ENCODE measurements at regions not wholly inside any gene's neighbourhood (a gene's known extent, or its start where the extent isn't known, plus 50 kb on each side); places are given as distances from the start of the nearest gene placed in this dataset.

DNA sequence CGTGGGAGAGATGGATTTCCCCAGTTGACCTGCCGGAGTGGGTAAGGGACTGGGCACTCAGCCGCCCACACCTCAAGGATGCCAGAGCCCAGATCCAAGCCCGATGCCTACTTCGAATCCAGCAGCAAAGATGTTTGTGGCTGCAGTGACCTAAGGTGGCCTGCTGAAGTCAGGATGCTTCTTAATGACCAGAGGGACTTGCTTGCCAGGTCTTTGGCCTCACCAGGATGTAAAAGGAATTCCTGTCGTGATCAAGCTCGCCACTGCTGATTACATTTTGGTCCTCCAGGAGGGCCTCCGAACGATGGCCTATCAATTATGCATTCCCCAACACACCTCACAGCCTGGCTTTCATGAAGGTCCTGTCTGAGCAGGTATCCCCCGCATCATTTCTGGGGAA is 349.5 kb upstream of the ZMIZ1 start:
- ATAC-seq (ENCODE audit: low read depth) = no peak
- no peaks in the 10 kb centered on the region for H3K36me3 Mint-ChIP-seq
- DNase-seq = no peak
- H3K4me3 Mint-ChIP-seq = no peak overlapping the region
- H3K27me3 Mint-ChIP-seq = peaks cover 16% of the 10 kb centered on the region
- H3K4me1 Mint-ChIP-seq = no peaks in the 10 kb centered on the region
- POLR2A ChIA-PET = no interaction called here
- no peak overlapping the region for H3K27ac Mint-ChIP-seq
- peaks cover 1% of the 10 kb centered on the region for H3K9me3 Mint-ChIP-seq

GRCh38 chr10:78720091-78720490 is 348.7 kb upstream of the ZMIZ1 start:
- Mint-ChIP-seq H3K27ac (no peak overlapping the region), H3K4me1 (no peaks in the 10 kb centered on the region), H3K27me3 (peaks cover 19% of the 10 kb centered on the region), H3K36me3 (no peaks in the 10 kb centered on the region), H3K9me3 (peaks cover 1% of the 10 kb centered on the region), H3K4me3 (no peak overlapping the region)
- POLR2A ChIA-PET = no interaction called here
- no peak for DNase-seq
- ATAC-seq (ENCODE audit: low read depth) = no peak

- POLR2A ChIA-PET = no interaction called here
- H3K9me3 Mint-ChIP-seq = peaks cover 1% of the 10 kb centered on the region
- DNase-seq = no peak
- no peaks in the 10 kb centered on the region for H3K36me3 Mint-ChIP-seq
- no peaks in the 10 kb centered on the region for H3K4me1 Mint-ChIP-seq
- H3K27ac Mint-ChIP-seq = no peak overlapping the region
- no peak for ATAC-seq (ENCODE audit: low read depth)
- H3K27me3 Mint-ChIP-seq = peaks cover 19% of the 10 kb centered on the region
- no peak overlapping the region for H3K4me3 Mint-ChIP-seq
These were observed 347.5 kb upstream of the ZMIZ1 start for GRCh38 chr10:78721231-78721630.

DNA sequence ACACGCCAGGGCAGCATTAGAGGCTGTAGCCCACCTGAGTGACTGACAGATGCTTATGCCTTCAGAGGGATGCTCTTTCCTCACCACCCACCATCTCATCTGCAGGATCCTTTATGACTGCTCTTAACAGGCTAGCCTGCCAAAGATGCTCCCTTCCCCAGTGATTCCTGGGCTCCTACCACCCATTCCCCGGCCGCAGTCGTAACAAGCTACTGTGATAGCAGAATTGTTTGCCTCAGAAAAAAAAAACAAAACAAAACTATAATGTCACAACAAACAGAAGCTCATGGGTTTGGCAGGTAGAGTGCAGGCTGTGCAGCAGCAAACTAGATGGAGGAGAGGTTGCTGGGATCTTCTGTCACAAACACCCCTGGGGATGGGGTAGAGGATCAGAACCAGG is 343.9 kb upstream of the ZMIZ1 start:
- H3K27me3 Mint-ChIP-seq = peaks cover 26% of the 10 kb centered on the region
- no peak for ATAC-seq (ENCODE audit: low read depth)
- no peaks in the 10 kb centered on the region for H3K36me3 Mint-ChIP-seq
- H3K9me3 Mint-ChIP-seq = peaks cover 1% of the 10 kb centered on the region
- POLR2A ChIA-PET = no interaction called here
- no peak overlapping the region for H3K4me3 Mint-ChIP-seq
- DNase-seq = no peak
- H3K4me1 Mint-ChIP-seq = no peaks in the 10 kb centered on the region
- no peak overlapping the region for H3K27ac Mint-ChIP-seq

GRCh38 chr10:78726171-78726570 is 342.6 kb upstream of the ZMIZ1 start:
- H3K4me3 Mint-ChIP-seq = no peak overlapping the region
- no peak for ATAC-seq (ENCODE audit: low read depth)
- H3K36me3 Mint-ChIP-seq = no peaks in the 10 kb centered on the region
- H3K4me1 Mint-ChIP-seq = no peaks in the 10 kb centered on the region
- no peak overlapping the region for H3K27ac Mint-ChIP-seq
- peaks cover 29% of the 10 kb centered on the region for H3K27me3 Mint-ChIP-seq
- H3K9me3 Mint-ChIP-seq = no peaks in the 10 kb centered on the region
- POLR2A ChIA-PET = no interaction called here
- no peak for DNase-seq

- DNase-seq = no peak
- no peaks in the 10 kb centered on the region for H3K9me3 Mint-ChIP-seq
- H3K4me1 Mint-ChIP-seq = no peaks in the 10 kb centered on the region
- no peak overlapping the region for H3K4me3 Mint-ChIP-seq
- H3K27me3 Mint-ChIP-seq = peaks cover 26% of the 10 kb centered on the region
- H3K27ac Mint-ChIP-seq = no peak overlapping the region
- POLR2A ChIA-PET = no interaction called here
- H3K36me3 Mint-ChIP-seq = no peaks in the 10 kb centered on the region
- no peak for ATAC-seq (ENCODE audit: low read depth)
These were observed 341.5 kb upstream of the ZMIZ1 start for GRCh38 chr10:78727251-78727650.

GRCh38 chr10:78727728-78728127 is 341.0 kb upstream of the ZMIZ1 start:
- Mint-ChIP-seq H3K27ac (no peak overlapping the region), H3K27me3 (peaks cover 25% of the 10 kb centered on the region), H3K4me3 (no peak overlapping the region), H3K4me1 (no peaks in the 10 kb centered on the region), H3K36me3 (no peaks in the 10 kb centered on the region), H3K9me3 (no peaks in the 10 kb centered on the region)
- DNase-seq = no peak
- POLR2A ChIA-PET = no interaction called here
- ATAC-seq (ENCODE audit: low read depth) = no peak

DNA sequence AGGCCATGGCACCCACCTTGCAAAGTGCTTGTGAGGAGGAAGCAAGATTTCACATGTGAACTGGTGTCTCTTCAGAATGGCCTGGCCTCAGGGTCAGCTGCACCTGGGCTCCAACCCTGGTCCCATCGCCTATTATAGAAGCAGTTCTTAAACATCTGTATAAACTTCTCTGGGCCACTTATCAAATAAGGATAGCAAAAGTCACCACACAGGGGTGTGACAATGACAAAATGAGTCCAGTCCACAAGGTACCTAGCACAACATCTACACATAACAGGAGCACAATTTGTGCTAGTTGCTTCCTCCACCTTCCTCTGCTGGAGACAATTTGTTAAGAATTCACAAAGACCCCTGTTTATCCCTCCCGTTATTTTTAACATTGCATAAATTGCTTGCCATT is 340.6 kb upstream of the ZMIZ1 start:
- Mint-ChIP-seq H3K27ac (no peak overlapping the region), H3K4me1 (no peaks in the 10 kb centered on the region), H3K36me3 (no peaks in the 10 kb centered on the region), H3K4me3 (no peak overlapping the region), H3K9me3 (no peaks in the 10 kb centered on the region), H3K27me3 (peaks cover 25% of the 10 kb centered on the region)
- ATAC-seq (ENCODE audit: low read depth) (no peak), DNase-seq (no peak)
- POLR2A ChIA-PET = no interaction called here

DNA sequence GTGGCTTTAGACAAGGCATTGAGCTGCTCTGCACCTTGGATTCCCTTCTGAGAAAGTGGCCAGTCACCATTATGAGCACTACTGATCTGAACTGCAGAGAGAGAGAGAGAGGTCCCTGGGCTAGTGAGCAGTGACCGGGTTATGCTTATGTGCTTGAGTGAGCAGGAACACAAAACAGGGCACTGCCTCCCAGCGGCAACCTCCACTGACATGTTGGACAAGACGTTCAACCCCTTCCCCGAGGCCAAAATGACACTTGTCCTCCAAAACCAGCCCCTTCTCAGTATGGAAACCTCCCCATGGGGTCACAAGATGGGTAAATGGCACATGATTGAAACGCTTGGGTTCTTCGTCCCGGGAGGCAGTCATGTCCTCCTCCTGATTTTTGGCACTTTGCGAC is 339.4 kb upstream of the ZMIZ1 start:
- Mint-ChIP-seq H3K4me3 (no peak overlapping the region), H3K9me3 (no peaks in the 10 kb centered on the region), H3K36me3 (no peaks in the 10 kb centered on the region), H3K4me1 (no peaks in the 10 kb centered on the region), H3K27ac (no peak overlapping the region), H3K27me3 (peaks cover 17% of the 10 kb centered on the region)
- ATAC-seq (ENCODE audit: low read depth) = no peak
- POLR2A ChIA-PET = no interaction called here
- no peak for DNase-seq

- DNase-seq = no peak
- Mint-ChIP-seq H3K36me3 (no peaks in the 10 kb centered on the region), H3K27me3 (peaks cover 15% of the 10 kb centered on the region), H3K4me3 (no peak overlapping the region), H3K4me1 (no peaks in the 10 kb centered on the region), H3K27ac (no peak overlapping the region), H3K9me3 (no peaks in the 10 kb centered on the region)
- ATAC-seq (ENCODE audit: low read depth) = no peak
- POLR2A ChIA-PET = no interaction called here
These were observed 339.0 kb upstream of the ZMIZ1 start for GRCh38 chr10:78729800-78730199.

DNA sequence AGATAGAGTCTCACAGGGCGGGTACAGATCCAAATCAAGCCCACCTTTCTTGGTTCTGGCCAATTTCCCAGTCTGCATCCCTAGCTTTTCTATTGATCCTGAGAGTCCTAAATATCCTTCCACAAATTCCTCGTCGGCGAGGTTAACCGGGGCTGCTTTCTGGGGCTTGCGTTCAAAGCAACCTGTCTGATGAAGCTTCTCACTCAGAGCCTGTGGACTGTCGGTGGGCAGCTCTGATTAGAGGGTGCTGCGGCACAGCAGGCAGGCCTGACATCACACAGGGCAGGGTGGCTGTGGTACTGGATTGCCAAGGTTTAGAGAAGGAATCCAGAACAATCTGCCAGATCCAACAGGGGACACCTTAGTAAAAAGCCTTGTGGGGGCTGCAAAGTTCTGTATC is 338.0 kb upstream of the ZMIZ1 start:
- Mint-ChIP-seq H3K27ac (no peak overlapping the region), H3K27me3 (peaks cover 19% of the 10 kb centered on the region), H3K4me3 (no peak overlapping the region), H3K4me1 (no peaks in the 10 kb centered on the region), H3K36me3 (no peaks in the 10 kb centered on the region), H3K9me3 (no peaks in the 10 kb centered on the region)
- DNase-seq = no peak
- ATAC-seq (ENCODE audit: low read depth) = no peak
- POLR2A ChIA-PET = no interaction called here

GRCh38 chr10:78731675-78732074 is 337.1 kb upstream of the ZMIZ1 start:
- H3K9me3 Mint-ChIP-seq = no peaks in the 10 kb centered on the region
- peaks cover 17% of the 10 kb centered on the region for H3K27me3 Mint-ChIP-seq
- no peaks in the 10 kb centered on the region for H3K4me1 Mint-ChIP-seq
- DNase-seq = no peak
- no peak for ATAC-seq (ENCODE audit: low read depth)
- H3K27ac Mint-ChIP-seq = no peak overlapping the region
- H3K36me3 Mint-ChIP-seq = no peaks in the 10 kb centered on the region
- POLR2A ChIA-PET = no interaction called here
- no peak overlapping the region for H3K4me3 Mint-ChIP-seq

DNA sequence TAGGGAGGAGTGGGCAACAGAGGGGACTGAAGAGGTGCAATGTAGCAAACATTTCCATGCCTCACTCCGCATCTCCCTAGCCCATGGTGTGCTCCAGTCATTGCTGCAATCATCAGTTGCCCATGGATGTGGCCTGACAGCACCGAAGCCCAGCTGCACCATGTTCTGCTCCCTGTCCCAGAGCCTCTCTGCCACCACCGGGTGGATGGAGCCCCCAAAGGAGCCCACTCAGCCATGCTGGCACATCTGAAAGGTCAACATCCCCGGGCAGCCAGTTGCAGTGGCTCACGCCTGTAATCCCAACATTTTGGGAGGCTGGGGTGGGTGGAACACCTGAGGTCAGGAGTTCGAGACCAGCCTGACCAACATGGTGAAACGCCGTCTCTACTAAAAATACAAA is 336.4 kb upstream of the ZMIZ1 start:
- no peaks in the 10 kb centered on the region for H3K9me3 Mint-ChIP-seq
- no peak overlapping the region for H3K27ac Mint-ChIP-seq
- H3K27me3 Mint-ChIP-seq = peaks cover 11% of the 10 kb centered on the region
- POLR2A ChIA-PET = no interaction called here
- no peaks in the 10 kb centered on the region for H3K36me3 Mint-ChIP-seq
- DNase-seq = no peak
- H3K4me3 Mint-ChIP-seq = no peak overlapping the region
- no peaks in the 10 kb centered on the region for H3K4me1 Mint-ChIP-seq
- ATAC-seq (ENCODE audit: low read depth) = no peak

DNA sequence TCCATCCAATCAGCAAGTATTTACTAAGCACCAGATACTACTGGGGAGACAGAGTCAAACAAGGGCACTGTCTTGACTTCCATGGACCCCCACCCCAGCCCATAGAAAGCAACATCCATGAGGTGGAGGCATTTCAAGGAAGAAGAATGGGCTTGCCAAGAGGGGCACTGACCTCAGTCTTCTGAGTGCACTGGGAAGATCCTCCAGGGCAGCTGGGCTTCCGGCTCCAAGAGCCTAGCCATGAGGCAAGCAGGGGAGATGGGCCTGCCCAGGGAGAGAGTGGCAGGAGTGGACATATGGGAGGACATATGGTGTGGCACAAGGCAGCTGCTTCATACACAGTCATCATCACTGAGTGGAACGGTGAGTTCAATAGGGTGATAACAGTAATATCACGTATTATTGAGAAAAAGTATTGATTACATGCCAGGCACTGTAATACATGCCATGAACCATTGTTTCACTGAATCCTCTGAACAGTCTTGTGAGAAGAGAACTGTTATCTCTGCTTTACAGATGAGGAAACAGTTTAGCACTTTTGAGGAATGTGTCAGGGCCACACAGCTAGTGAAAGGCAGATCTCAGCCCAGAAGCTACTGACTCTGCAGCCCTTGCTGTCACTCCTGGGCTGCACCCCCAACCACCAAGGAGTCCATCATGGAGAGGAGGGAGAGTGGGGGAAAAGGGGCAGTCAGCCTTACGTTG is 331.7 kb upstream of the ZMIZ1 start:
- H3K4me3 Mint-ChIP-seq = no peak overlapping the region
- peaks cover 6% of the 10 kb centered on the region for H3K4me1 Mint-ChIP-seq
- no peaks in the 10 kb centered on the region for H3K36me3 Mint-ChIP-seq
- H3K27ac Mint-ChIP-seq = no peak overlapping the region
- peaks cover 5% of the 10 kb centered on the region for H3K27me3 Mint-ChIP-seq
- POLR2A ChIA-PET = no interaction called here
- DNase-seq (no peak), ATAC-seq (ENCODE audit: low read depth) (no peak)
- no peaks in the 10 kb centered on the region for H3K9me3 Mint-ChIP-seq
